Heart right ventricle (tissue), 16 donors: ENCODE measurements at regions not wholly inside any gene's neighbourhood (a gene's known extent, or its start where the extent isn't known, plus 50 kb on each side); places are given as distances from the start of the nearest gene placed in this dataset.

Source experiments
- ATAC-seq, 8 donors: fragments of 200-7000 bp; cut with Tn5 transposase; one replicate each; pipeline ENCODE4 v1.9.1; 2020; ENCODE audit warnings: mild to moderate bottlenecking in 8 of 8, moderate library complexity in 8 of 8, moderate number of reproducible peaks in 1 of 8
- DNase-seq, 2 donors: peaks; one replicate each; pipeline ENCODE4 v3.0.0-alpha.2; 2020
- H3K27ac ChIP-seq, 10 donors: fragments of 200-600 bp; sonication (generic) in 2 of 10; one replicate each; pipeline versions ENCODE4 v1.5.0 to v1.8.0; 2020 to 2022; ENCODE audit warnings: mild to moderate bottlenecking in 3 of 10
- H3K27me3 ChIP-seq, 7 donors: fragments of 200-600 bp; one replicate each; pipeline ENCODE4 v1.8.0; 2021 to 2022; ENCODE audit warnings: mild to moderate bottlenecking in 2 of 7
- H3K36me3 ChIP-seq, 9 donors: fragments of 200-600 bp; sonication (generic) in 1 of 9; one replicate each; pipeline versions ENCODE4 v1.5.0 to v1.8.0; 2020 to 2022; ENCODE audit warnings: mild to moderate bottlenecking in 2 of 9
- H3K4me1 ChIP-seq, 9 donors: fragments of 200-600 bp; sonication (generic) in 1 of 9; one replicate each; pipeline versions ENCODE4 v1.5.0 to v1.8.0; 2020 to 2022; ENCODE audit warnings: mild to moderate bottlenecking in 4 of 9
- H3K4me3 ChIP-seq, 10 donors: fragments of 200-600 bp; sonication (generic) in 2 of 10; one replicate each; pipeline versions ENCODE4 v1.5.0 to v1.8.0; 2020 to 2022; ENCODE audit warnings: mild to moderate bottlenecking in 7 of 10, moderate library complexity in 2 of 10
- H3K9me3 ChIP-seq, 11 donors: fragments of 200-600 bp in 10 of 11; sonication (generic) in 2 of 11; one replicate each; pipeline versions ENCODE4 v1.5.0 to v1.8.0; 2013 to 2022; ENCODE audit warnings: mild to moderate bottlenecking in 2 of 11, control low read depth in 1 of 11, moderate library complexity in 1 of 11
- WGBS, 2 donors: extraction: QIAGEN DNeasy Blood & Tissue Kit; methylation state at CpG; one replicate each; pipeline ENCODE4 v1.1.7; 2013; ENCODE audit warnings: inconsistent platforms in 1 of 2; 5-methylcytosine and 5-hydroxymethylcytosine counted together
- intact Hi-C, 10 donors: fragments of 100-400 bp; cut with DNase I; formaldehyde crosslinking; loops; one replicate each; pipeline versions ENCODE4 v1.11.1 to v1.14.2; 2022
- TF ChIP-seq, protein P1 (sequence below), 9 donors: fragments of 200-600 bp; sonication (generic) in 2 of 9; IDR thresholded peaks; one replicate each; pipeline versions ENCODE4 v1.5.0 to v1.8.0; 2021 to 2022; ENCODE audit warnings: antibody characterized with exemption in 9 of 9, mild to moderate bottlenecking in 5 of 9, moderate library complexity in 1 of 9
- donor health status: Arrhythmogenic right ventricular cardiomyopathy.
- donor health status: ischemic (EF 13 %, LVEDD 7.1; RV severe dilation, severe dysfunction).
- donor health status: healthy with polysubstance abuse.
- donor health status: DM: no; HTN: yes; CAD: no.
- donor health status: DM: no; HTN: no; CAD: no.
- donor health status: ischemic (EF 25% LVEDD 6.9; RV normal size, moderate dysfunction).
- donor health status: ischemic (EF 25% LVEDD 5.7; RV mildly dilated, moderate dysfunction).
- donor health status: healthy.
- donor health status: DM: yes; HTN: yes; CAD: no.
- donor health status: Ischemic cardiomyopathy.
- donor health status: ischemic (EF 35%, LVEDD 5.7; RV mildly dilated, moderate dysfunction).
- donor health status: nonischemic (EF 11% LVEDD 7.7; RV severe dilation, severe dysfunction).
- donor health status: DM: yes; HTN: yes; CAD: no.
- donor health status: PGD.
- donor health status: ischemic (EF 29% LVEDD 5.4; RV normal size, mild dysfunction).
- donor health status: nonischemic (EF 23%, LVEDD 6.1; RV moderate dilation, normal function).

DNA sequence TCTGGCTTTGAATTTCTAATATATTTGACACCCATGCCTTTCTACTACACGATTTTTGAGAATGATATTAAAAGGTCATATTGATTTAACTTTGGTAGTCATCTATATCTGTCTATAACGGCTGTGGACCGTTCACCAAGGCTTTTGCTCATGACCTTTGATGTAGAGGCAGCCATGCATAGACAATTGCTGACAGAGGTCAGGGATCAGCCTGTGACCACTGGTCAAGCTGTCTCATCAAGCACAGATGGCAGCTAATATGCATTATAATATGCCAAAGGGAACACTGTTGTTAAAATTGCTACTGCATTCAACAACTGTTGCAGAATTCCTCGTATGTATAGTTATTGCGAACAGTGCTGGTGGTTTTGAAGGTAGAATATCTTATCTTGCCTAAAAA, 323.9 kb upstream of the DSEL start:
- Histone ChIP-seq H3K27me3 (no peaks in the 10 kb centered on the region), H3K9me3 (peaks cover 0 to 4% (median 0%) of the 10 kb centered on the region in 11 donors), H3K4me3 (no peak overlapping the region), H3K36me3 (no peaks in the 10 kb centered on the region), H3K27ac (no peak overlapping the region), H3K4me1 (no peaks in the 10 kb centered on the region)
- WGBS, 2 donors: 68 to 69% methylated on average over 5 of the region's 5 CpGs
- ATAC-seq (no peak), DNase-seq (no peak)
- intact Hi-C loops: no loop called here
- TF ChIP-seq, protein P1, sequence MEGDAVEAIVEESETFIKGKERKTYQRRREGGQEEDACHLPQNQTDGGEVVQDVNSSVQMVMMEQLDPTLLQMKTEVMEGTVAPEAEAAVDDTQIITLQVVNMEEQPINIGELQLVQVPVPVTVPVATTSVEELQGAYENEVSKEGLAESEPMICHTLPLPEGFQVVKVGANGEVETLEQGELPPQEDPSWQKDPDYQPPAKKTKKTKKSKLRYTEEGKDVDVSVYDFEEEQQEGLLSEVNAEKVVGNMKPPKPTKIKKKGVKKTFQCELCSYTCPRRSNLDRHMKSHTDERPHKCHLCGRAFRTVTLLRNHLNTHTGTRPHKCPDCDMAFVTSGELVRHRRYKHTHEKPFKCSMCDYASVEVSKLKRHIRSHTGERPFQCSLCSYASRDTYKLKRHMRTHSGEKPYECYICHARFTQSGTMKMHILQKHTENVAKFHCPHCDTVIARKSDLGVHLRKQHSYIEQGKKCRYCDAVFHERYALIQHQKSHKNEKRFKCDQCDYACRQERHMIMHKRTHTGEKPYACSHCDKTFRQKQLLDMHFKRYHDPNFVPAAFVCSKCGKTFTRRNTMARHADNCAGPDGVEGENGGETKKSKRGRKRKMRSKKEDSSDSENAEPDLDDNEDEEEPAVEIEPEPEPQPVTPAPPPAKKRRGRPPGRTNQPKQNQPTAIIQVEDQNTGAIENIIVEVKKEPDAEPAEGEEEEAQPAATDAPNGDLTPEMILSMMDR (IDR thresholded peaks at IDR 0.05): no peak

DNA sequence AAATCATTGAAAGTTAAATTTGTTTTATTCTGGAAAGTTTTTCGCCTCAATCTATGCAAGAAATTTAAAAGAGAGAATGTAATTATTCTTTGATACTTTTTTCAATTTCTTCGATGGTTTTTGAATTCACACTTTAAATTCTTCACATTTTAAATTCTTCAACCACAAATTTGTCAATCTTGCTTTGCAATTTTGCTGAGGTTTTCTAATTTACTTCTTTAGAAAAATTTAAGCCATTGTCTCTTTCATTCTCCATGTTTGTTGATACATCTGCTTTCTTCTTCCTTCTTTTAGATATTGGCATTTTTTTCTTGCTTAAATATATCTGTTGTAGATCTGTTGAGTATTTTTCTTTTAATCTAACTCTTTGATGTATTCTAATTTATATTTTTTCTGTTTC, 301.9 kb upstream of the DSEL start:
- DNase-seq: no peak
- Histone ChIP-seq H3K27me3 (no peaks in the 10 kb centered on the region), H3K27ac (no peak overlapping the region), H3K36me3 (no peaks in the 10 kb centered on the region), H3K4me3 (no peak overlapping the region), H3K9me3 (no peaks in the 10 kb centered on the region), H3K4me1 (no peaks in the 10 kb centered on the region)
- ATAC-seq: no peak
- intact Hi-C loops: loop anchor here in 1 of 10 donors (10.0 kb wide), 1 partner anchor 64 kb away; no protein-coding TSS in a partner anchor
- WGBS, 2 donors: 57 to 89% methylated on average over 2 of the region's 2 CpGs
- TF ChIP-seq, protein P1 (IDR thresholded peaks at IDR 0.05): no peak

DNA sequence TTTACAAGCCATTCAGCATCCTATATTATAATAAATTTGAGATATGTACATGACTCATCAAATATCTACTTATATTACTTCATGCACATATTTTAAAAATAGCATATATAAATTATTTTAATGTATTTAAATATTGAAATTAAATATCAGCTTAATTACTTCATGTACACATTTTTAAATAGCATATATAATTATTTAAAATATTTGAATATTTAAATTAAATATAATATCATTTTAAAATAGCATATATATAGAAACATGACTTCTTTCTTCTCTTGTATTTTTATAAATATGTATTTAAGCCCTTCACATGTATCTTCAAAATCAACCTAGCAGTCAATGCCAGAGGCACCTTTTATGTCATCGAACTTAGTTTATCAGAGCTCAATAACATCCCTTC, 298.8 kb upstream of the DSEL start:
- no peak overlapping the region for H3K27ac ChIP-seq
- H3K9me3 ChIP-seq: no peaks in the 10 kb centered on the region
- H3K27me3 ChIP-seq: no peaks in the 10 kb centered on the region
- 77 to 81% methylated on average over 1 of the region's 1 CpG for WGBS, 2 donors
- no peak overlapping the region for H3K4me3 ChIP-seq
- no peaks in the 10 kb centered on the region for H3K4me1 ChIP-seq
- TF ChIP-seq, protein P1 (IDR thresholded peaks at IDR 0.05): no peak
- ATAC-seq (no peak), DNase-seq (no peak)
- no peaks in the 10 kb centered on the region for H3K36me3 ChIP-seq
- intact Hi-C loops: loop anchor here in 1 of 10 donors (10.0 kb wide), 1 partner anchor 60 kb away; no protein-coding TSS in a partner anchor

DNA sequence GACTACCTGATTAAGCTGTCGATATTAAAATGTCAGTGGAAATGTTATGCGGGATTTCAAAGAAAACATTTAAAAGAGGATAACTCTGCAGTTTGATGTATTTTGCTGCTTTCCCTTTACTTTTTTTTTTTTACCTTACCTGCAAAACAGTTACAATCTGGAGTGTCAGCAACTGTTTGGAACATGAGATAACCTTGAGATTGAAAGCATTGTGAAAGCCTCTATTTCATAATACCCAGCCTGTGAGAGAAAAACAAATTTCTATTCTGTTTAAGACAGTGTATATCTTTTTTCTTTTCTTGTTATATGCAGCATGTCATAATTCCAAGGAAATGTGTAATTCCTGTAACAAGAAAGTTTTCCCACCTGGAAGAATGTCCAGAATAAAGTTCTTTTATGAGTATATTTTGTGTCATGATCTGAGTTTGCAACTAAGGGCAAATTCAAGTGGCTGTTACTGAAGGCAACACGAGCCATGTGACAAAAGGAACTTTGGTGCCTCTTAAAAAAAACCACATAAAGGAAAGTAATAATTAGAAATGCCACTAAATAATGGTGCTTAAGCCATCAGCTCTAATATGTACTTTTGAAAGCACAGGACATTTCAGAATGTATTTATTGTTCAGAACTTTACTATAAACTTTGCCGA, 297.0 kb upstream of the DSEL start:
- DNase-seq (no peak), ATAC-seq (no peak)
- H3K9me3 ChIP-seq: no peaks in the 10 kb centered on the region
- H3K36me3 ChIP-seq: no peaks in the 10 kb centered on the region
- intact Hi-C loops: loop anchor here in 1 of 10 donors (10.0 kb wide), 1 partner anchor 59 kb away; no protein-coding TSS in a partner anchor
- TF ChIP-seq, protein P1 (IDR thresholded peaks at IDR 0.05): no peak
- 80 to 84% methylated on average over 4 of the region's 4 CpGs for WGBS, 2 donors
- H3K4me1 ChIP-seq: no peaks in the 10 kb centered on the region
- no peak overlapping the region for H3K27ac ChIP-seq
- no peaks in the 10 kb centered on the region for H3K27me3 ChIP-seq
- no peak overlapping the region for H3K4me3 ChIP-seq
